ENCODE measurements at regions not wholly inside any gene's neighbourhood (a gene's known extent, or its start where the extent isn't known, plus 50 kb on each side); places are given as distances from the start of the nearest gene placed in this dataset.

- ChIA-PET CTCF (no interaction called here), POLR2A (no interaction called here)
- H3K4me1 ChIP-seq (ENCODE audit: control insufficient read depth, insufficient read depth, low read length), result no peaks in the 10 kb centered on the region
- H3K27ac ChIP-seq (ENCODE audit: extremely low read depth, low read depth, low read length), result no peak overlapping the region
- H3K4me3 ChIP-seq (ENCODE audit: low read depth, low read length), result no peak overlapping the region
- no peaks in the 10 kb centered on the region for H3K9me3 ChIP-seq (ENCODE audit: control insufficient read depth, insufficient read depth, low read depth, low read length)
- no peak for TF ChIP-seq GLI2 (tag by site-specific recombination; IDR thresholded peaks at IDR 0.05; ENCODE audit: borderline replicate concordance, low read depth)
- TF ChIP-seq PRDM2 (tag by site-specific recombination; IDR thresholded peaks at IDR 0.05; ENCODE audit: borderline replicate concordance), result no peak
- TF ChIP-seq SCRT2 (tag by site-specific recombination; IDR thresholded peaks at IDR 0.05), result peak; percentile 43; the same call in 1 of the 2 replicates
- TF ChIP-seq GLIS2 (tag by site-specific recombination; IDR thresholded peaks at IDR 0.05), result no peak
- no peak for TF ChIP-seq ZNF48 (tag by site-specific recombination; IDR thresholded peaks at IDR 0.05)
- TF ChIP-seq ZNF404 (tag by site-specific recombination; IDR thresholded peaks at IDR 0.05), result no peak
- no peak for TF ChIP-seq ZBTB20 (tag by site-specific recombination; IDR thresholded peaks at IDR 0.05)
- no peak for TF ChIP-seq ZNF280C (tag by site-specific recombination; IDR thresholded peaks at IDR 0.05)
- no peaks in the 10 kb centered on the region for H3K36me3 ChIP-seq (ENCODE audit: control insufficient read depth in 2 of 2, insufficient read depth in 1 of 2, low read length in 2 of 2)
Measured at GRCh38 chr2:144650907-144651306, 131.0 kb upstream of the ZEB2 start.

- Histone ChIP-seq H3K36me3 (ENCODE audit: control insufficient read depth in 2 of 2, insufficient read depth in 1 of 2, low read length in 2 of 2) (no peaks in the 10 kb centered on the region), H3K4me1 (ENCODE audit: control insufficient read depth, insufficient read depth, low read length) (peaks cover 6% of the 10 kb centered on the region; the same call in 1 of the 2 replicates), H3K27ac (ENCODE audit: extremely low read depth, low read depth, low read length) (no peak overlapping the region), H3K4me3 (ENCODE audit: low read depth, low read length) (no peak overlapping the region), H3K9me3 (ENCODE audit: control insufficient read depth, insufficient read depth, low read depth, low read length) (no peaks in the 10 kb centered on the region)
- TF ChIP-seq ZNF704 (tag by site-specific recombination; IDR thresholded peaks at IDR 0.05) (no peak), ZNF292 (tag by site-specific recombination; IDR thresholded peaks at IDR 0.05; ENCODE audit: borderline replicate concordance, low read depth) (no peak), ZNF692 (tag by site-specific recombination; IDR thresholded peaks at IDR 0.05) (no peak), ZNF174 (tag by site-specific recombination; IDR thresholded peaks at IDR 0.05) (no peak), ZFP41 (tag by site-specific recombination; IDR thresholded peaks at IDR 0.05; ENCODE audit: borderline replicate concordance) (no peak), ZNF626 (tag by site-specific recombination; IDR thresholded peaks at IDR 0.05) (no peak), ZNF701 (tag by site-specific recombination; IDR thresholded peaks at IDR 0.05) (no peak), ZNF155 (tag by site-specific recombination; IDR thresholded peaks at IDR 0.05) (no peak), ZNF776 (tag by site-specific recombination; IDR thresholded peaks at IDR 0.05; ENCODE audit: borderline replicate concordance) (no peak), SP2 (tag by site-specific recombination; IDR thresholded peaks at IDR 0.05) (no peak), ZNF146 (tag by site-specific recombination; IDR thresholded peaks at IDR 0.05) (no peak), ZNF585B (tag by site-specific recombination; IDR thresholded peaks at IDR 0.05) (no peak)
- ChIA-PET POLR2A (no interaction called here), CTCF (interaction anchor here (0.6 kb wide), 1 partner anchor 59 kb away, joined by 3 read pairs; no protein-coding TSS in a partner anchor)
Measured at GRCh38 chr2:144648837-144649465, 129.0 kb upstream of the ZEB2 start.

All from HEK293 (cell line).